Smooth muscle cell (in vitro differentiated cells): ENCODE measurements at regions not wholly inside any gene's neighbourhood (a gene's known extent, or its start where the extent isn't known, plus 50 kb on each side); places are given as distances from the start of the nearest gene placed in this dataset.

Experiments
- DNase-seq: peaks from one replicate; lab custom pipeline; 2025; ENCODE audit not compliant: unreplicated experiment; lab: John Stamatoyannopoulos, UW
- H2AFZ ChIP-seq: fragments of 200-600 bp; sonication (generic); 2 replicates; pipeline ENCODE4 v1.6.0; 2016; ENCODE audit warnings: antibody characterized with exemption, low read depth, mild to moderate bottlenecking
- H3F3A ChIP-seq: fragments of 200-600 bp; sonication (generic); 2 replicates; pipeline ENCODE4 v1.6.0; 2017; ENCODE audit warnings: antibody characterized with exemption, low read depth
- H3K27ac ChIP-seq: fragments of 200-600 bp; sonication (generic); 2 replicates; pipeline ENCODE4 v1.5.1; 2016; ENCODE audit warnings: low read depth, mild to moderate bottlenecking
- H3K27me3 ChIP-seq: fragments of 200-600 bp; sonication (generic); 2 replicates; pipeline ENCODE4 v1.6.1; 2016; ENCODE audit warnings: low read depth, mild to moderate bottlenecking
- H3K36me3 ChIP-seq: fragments of 200-600 bp; sonication (generic); 2 replicates; pipeline ENCODE4 v1.5.1; 2016; ENCODE audit warnings: low read depth
- H3K4me1 ChIP-seq: fragments of 200-600 bp; sonication (generic); 2 replicates; pipeline ENCODE4 v1.5.1; 2016; ENCODE audit warnings: low read depth
- H3K4me2 ChIP-seq: fragments of 200-600 bp; sonication (generic); 2 replicates; pipeline ENCODE4 v1.6.0; 2016; ENCODE audit warnings: mild to moderate bottlenecking
- H3K4me3 ChIP-seq: fragments of 200-600 bp; sonication (generic); 2 replicates; pipeline ENCODE4 v1.5.1; 2016; ENCODE audit warnings: mild to moderate bottlenecking
- H3K79me2 ChIP-seq: fragments of 200-600 bp; sonication (generic); 2 replicates; pipeline ENCODE4 v1.6.0; 2016; ENCODE audit warnings: low read depth, mild to moderate bottlenecking
- H3K9ac ChIP-seq: fragments of 200-600 bp; sonication (generic); 2 replicates; pipeline ENCODE4 v1.6.0; 2016; ENCODE audit warnings: low read depth
- H3K9me3 ChIP-seq: fragments of 200-600 bp; sonication (generic); replicated peaks from 2 replicates; pipeline ENCODE4 v1.5.1; 2016; ENCODE audit warnings: low read depth
- H4K20me1 ChIP-seq: fragments of 200-600 bp; sonication (generic); 2 replicates; pipeline ENCODE4 v1.6.0; 2016; ENCODE audit warnings: low read depth
- CTCF ChIP-seq: fragments of 200-600 bp; sonication (generic); IDR thresholded peaks from 2 replicates; pipeline ENCODE4 v1.5.1; 2017; ENCODE audit warnings: borderline replicate concordance, mild to moderate bottlenecking, antibody characterized with exemption; ENCODE audit not compliant: insufficient read depth, poor library complexity, severe bottlenecking
- WGBS: methylation state at CpG from one replicate; pipeline ENCODE4 v1.1.7; 2016; ENCODE audit warnings: low lambda C conversion rate; 5-methylcytosine and 5-hydroxymethylcytosine counted together

- no peaks in the 10 kb centered on the region for H3K27me3 ChIP-seq
- no peaks in the 10 kb centered on the region for H3K9me3 ChIP-seq
- H3K27ac ChIP-seq = no peak overlapping the region
- no peaks in the 10 kb centered on the region for H4K20me1 ChIP-seq
- H2AFZ ChIP-seq = no peak overlapping the region
- H3K79me2 ChIP-seq = no peaks in the 10 kb centered on the region
- H3K4me1 ChIP-seq = no peaks in the 10 kb centered on the region
- no peak for DNase-seq
- TF ChIP-seq CTCF = no peak
- H3K9ac ChIP-seq = no peak overlapping the region
- WGBS = 79% methylated on average over 2 of the region's 2 CpGs
- H3K4me2 ChIP-seq = no peak overlapping the region
- no peak overlapping the region for H3K4me3 ChIP-seq
- H3F3A ChIP-seq = no peaks in the 10 kb centered on the region
- H3K36me3 ChIP-seq = no peaks in the 10 kb centered on the region
These were observed 87.3 kb upstream of the GNAQ start for GRCh38 chr9:78118742-78119473.

- Histone ChIP-seq H3F3A (no peaks in the 10 kb centered on the region), H3K4me2 (no peak overlapping the region), H2AFZ (no peak overlapping the region), H3K9me3 (no peaks in the 10 kb centered on the region), H3K79me2 (no peaks in the 10 kb centered on the region), H3K4me3 (no peak overlapping the region), H3K36me3 (no peaks in the 10 kb centered on the region), H3K9ac (no peak overlapping the region), H3K4me1 (no peaks in the 10 kb centered on the region), H4K20me1 (no peaks in the 10 kb centered on the region), H3K27me3 (no peaks in the 10 kb centered on the region), H3K27ac (no peak overlapping the region)
- WGBS = 86% methylated on average over 1 of the region's 1 CpG
- TF ChIP-seq CTCF = peak; percentile 36
- DNase-seq = no peak
These were observed 83.5 kb upstream of the GNAQ start for GRCh38 chr9:78115073-78115472.

- no peaks in the 10 kb centered on the region for H3K4me1 ChIP-seq
- WGBS = 86% methylated on average over 4 of the region's 4 CpGs
These were observed 83.0 kb upstream of the GNAQ start for GRCh38 chr9:78114581-78114980.

More at GRCh38 chr9:78114581-78114980, 83.0 kb upstream of the GNAQ start:
- Histone ChIP-seq H3K27me3 (no peaks in the 10 kb centered on the region), H3K4me2 (no peak overlapping the region), H3K36me3 (no peaks in the 10 kb centered on the region), H2AFZ (no peak overlapping the region), H3K79me2 (no peaks in the 10 kb centered on the region), H4K20me1 (no peaks in the 10 kb centered on the region), H3K27ac (no peak overlapping the region), H3K4me3 (no peak overlapping the region), H3K9ac (no peak overlapping the region), H3F3A (no peaks in the 10 kb centered on the region), H3K9me3 (no peaks in the 10 kb centered on the region)
- TF ChIP-seq CTCF = no peak
- no peak for DNase-seq
